ENCODE measurements at regions not wholly inside any gene's neighbourhood (a gene's known extent, or its start where the extent isn't known, plus 50 kb on each side); places are given as distances from the start of the nearest gene placed in this dataset.

GRCh38 chr6:155786528-155786927 is 330.9 kb upstream of the NOX3 start:
- TF ChIP-seq CTCF (conservative IDR thresholded peaks at IDR 0.05; ENCODE audit: low read length) (no peak), EZH2phosphoT487 (IDR thresholded peaks at IDR 0.05; ENCODE audit: borderline replicate concordance, low read depth, low read length) (no peak)

All from OCI-LY7 (cell line).